Gastrocnemius medialis (tissue), 4 donors: ENCODE measurements at regions not wholly inside any gene's neighbourhood (a gene's known extent, or its start where the extent isn't known, plus 50 kb on each side); places are given as distances from the start of the nearest gene placed in this dataset.

ENCODE experiments used
- CTCF ChIP-seq, 5 experiments: fragments of 450-650 bp in 3 of 5; fragments of 200-600 bp in 2 of 5; sonication (generic) in 2 of 5; IDR thresholded peaks in 4 of 5; conservative IDR thresholded peaks in 1 of 5; 1 replicate in 4 of 5; 2 replicates in 1 of 5; pipeline ENCODE4 v1.5.1; 2016 to 2019; ENCODE audit warnings: antibody characterized with exemption in 5 of 5, mild to moderate bottlenecking in 3 of 5, moderate library complexity in 3 of 5
- POLR2A ChIP-seq, 2 donors: fragments of 450-650 bp; IDR thresholded peaks; one replicate each; pipeline ENCODE4 v1.6.1; 2017; ENCODE audit warnings: antibody characterized with exemption in 2 of 2, mild to moderate bottlenecking in 2 of 2, moderate library complexity in 2 of 2

DNA sequence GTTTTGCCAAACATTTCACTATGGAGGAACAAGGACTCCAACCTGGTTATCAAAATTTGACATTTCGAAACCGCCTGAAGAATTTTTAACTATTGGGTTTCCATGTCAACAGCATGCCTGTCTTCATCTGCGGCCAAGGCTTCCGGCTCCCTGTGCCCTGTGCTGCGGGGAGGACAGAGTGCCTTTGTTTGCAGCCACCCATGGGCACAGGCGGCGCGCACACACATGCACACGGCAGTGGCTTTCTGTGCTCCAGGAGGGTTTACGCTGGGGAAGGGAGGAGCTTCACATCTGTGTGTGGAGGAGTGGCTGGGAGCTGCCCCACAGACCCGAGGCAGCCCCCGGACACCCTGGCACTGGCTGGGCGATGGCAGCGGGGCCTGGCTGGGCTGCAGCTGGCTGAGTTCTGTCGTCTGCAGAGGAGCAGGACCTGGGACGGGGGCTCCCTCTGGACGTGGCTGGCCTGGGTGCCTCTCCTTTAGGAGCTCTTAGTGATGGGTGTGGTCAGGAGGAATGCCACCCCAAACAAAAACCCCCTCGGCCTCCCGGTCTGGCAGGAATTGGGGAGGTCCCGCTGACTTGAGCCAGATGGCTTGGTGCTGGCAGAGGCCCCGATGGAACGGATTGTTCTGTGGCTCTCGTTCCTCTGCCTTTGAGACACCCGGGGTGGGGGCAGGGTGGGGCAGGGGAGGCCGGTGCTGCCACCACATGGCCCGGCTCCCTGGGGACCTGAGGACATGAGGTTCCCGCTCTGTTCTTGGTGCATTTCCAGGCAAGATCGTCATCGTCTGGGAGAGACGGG lies 1290.9 kb downstream of the BRD1 start:
- TF ChIP-seq POLR2A (IDR thresholded peaks at IDR 0.05) (no peak), CTCF (IDR thresholded peaks at IDR 0.05 in 4 of 5, conservative IDR thresholded peaks at IDR 0.05 in 1 of 5) (no peak)
